ENCODE measurements at regions not wholly inside any gene's neighbourhood (a gene's known extent, or its start where the extent isn't known, plus 50 kb on each side); places are given as distances from the start of the nearest gene placed in this dataset.

- no peak for FAIRE-seq
These were observed 128.5 kb upstream of the SH3BP4 start for GRCh38 chr2:234823196-234823876.

DNA sequence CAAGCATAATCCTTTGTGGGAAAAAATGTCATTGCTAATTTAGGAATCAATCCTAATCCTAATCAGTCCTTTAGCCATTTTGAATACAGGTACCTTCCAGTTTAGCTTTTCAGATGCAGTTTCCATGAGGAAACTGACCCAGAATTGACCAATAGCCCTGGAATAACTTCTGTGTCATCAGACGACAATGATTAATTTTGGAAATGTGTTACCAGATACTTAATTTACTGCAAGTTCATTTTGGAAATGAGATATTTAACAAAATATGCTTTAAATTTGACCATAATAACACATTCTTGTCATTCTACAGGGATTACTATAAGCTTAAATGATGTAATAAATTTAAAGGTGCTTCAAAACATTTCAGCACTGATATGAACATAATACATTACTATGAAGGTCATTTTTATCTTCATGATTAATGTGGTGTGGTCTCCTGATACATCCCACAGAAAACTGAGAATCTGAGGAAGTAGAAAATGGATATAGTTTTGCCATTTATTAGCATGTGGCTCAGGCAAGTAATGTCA is 129.8 kb upstream of the SH3BP4 start:
- no peak for ATAC-seq
- Histone ChIP-seq H3K4me3 (no peak overlapping the region), H3K27ac (peak overlapping the region in 1 of 2 experiments; percentile 88; a peak in 4 of 6 replicates), H3K4me2 (no peak overlapping the region), H3K9me3 (no peaks in the 10 kb centered on the region), H3K4me1 (peaks cover 27% of the 10 kb centered on the region)
- CTCF ChIA-PET: interaction anchor here (1.0 kb wide), 1 partner anchor 285 kb away, joined by 3 read pairs; no protein-coding TSS in a partner anchor
- DNase-seq (ENCODE audit: low read depth in 1 of 2, low spot score in 1 of 2): no peak
- TF ChIP-seq RNF2 (IDR thresholded peaks at IDR 0.05; ENCODE audit: borderline replicate concordance, low read depth) (no peak), JUN (IDR thresholded peaks at IDR 0.05) (no peak), TP53 (CRISPR knock-in tag; IDR thresholded peaks at IDR 0.05) (no peak), CBX8 (IDR thresholded peaks at IDR 0.05) (no peak), HDAC2 (IDR thresholded peaks at IDR 0.05) (no peak), FOSL2 (IDR thresholded peaks at IDR 0.05) (no peak), FOSL2 (CRISPR knock-in tag; IDR thresholded peaks at IDR 0.05) (no peak), FOXS1 (CRISPR knock-in tag; IDR thresholded peaks at IDR 0.05) (no peak), KDM5A (IDR thresholded peaks at IDR 0.05) (no peak), MAZ (IDR thresholded peaks at IDR 0.05; ENCODE audit: borderline replicate concordance, low read depth, low read length) (no peak), CEBPB (IDR thresholded peaks at IDR 0.05) (no peak)
- TF ChIP-seq, protein P1, sequence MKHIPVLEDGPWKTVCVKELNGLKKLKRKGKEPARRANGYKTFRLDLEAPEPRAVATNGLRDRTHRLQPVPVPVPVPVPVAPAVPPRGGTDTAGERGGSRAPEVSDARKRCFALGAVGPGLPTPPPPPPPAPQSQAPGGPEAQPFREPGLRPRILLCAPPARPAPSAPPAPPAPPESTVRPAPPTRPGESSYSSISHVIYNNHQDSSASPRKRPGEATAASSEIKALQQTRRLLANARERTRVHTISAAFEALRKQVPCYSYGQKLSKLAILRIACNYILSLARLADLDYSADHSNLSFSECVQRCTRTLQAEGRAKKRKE (CRISPR knock-in tag; IDR thresholded peaks at IDR 0.05; ENCODE audit: low read depth): no peak
- POLR2A ChIA-PET: no interaction called here
- FAIRE-seq: no peak
- 77% methylated on average over 1 of the region's 1 CpG for WGBS (ENCODE audit: missing lambda C conversion rate)

More at GRCh38 chr2:234823196-234823876, 128.5 kb upstream of the SH3BP4 start:
- no peak for TF ChIP-seq TP53 (CRISPR knock-in tag; IDR thresholded peaks at IDR 0.05)
- TF ChIP-seq EHF (CRISPR knock-in tag; IDR thresholded peaks at IDR 0.05): no peak
- peak; percentile 38 to 71; a peak in 3 of 4 replicates for TF ChIP-seq CEBPB (IDR thresholded peaks at IDR 0.05)
- TF ChIP-seq FOSL2 (IDR thresholded peaks at IDR 0.05): no peak
- TF ChIP-seq FOSL2 (CRISPR knock-in tag; IDR thresholded peaks at IDR 0.05): no peak
- no peak for TF ChIP-seq HEYL (CRISPR knock-in tag; IDR thresholded peaks at IDR 0.05)
- DNase-seq (ENCODE audit: low read depth in 1 of 2, low spot score in 1 of 2): peak in 1 of 2 experiments; percentile 38
- ATAC-seq: peak; percentile 73 to 77
- Histone ChIP-seq H3K4me2 (peak overlapping the region; percentile 68), H3K4me3 (no peak overlapping the region), H3K4me1 (peaks cover 27% of the 10 kb centered on the region), H3K27ac (peak overlapping the region; percentile 81 to 88), H3K9me3 (no peaks in the 10 kb centered on the region)
- ChIA-PET POLR2A (interaction anchor here (0.5 to 1.2 kb wide), 4 partner anchors 57 to 158 kb away, joined by 3 to 10 read pairs (median 4); no protein-coding TSS in a partner anchor), CTCF (interaction anchor here (0.8 to 1.0 kb wide), 3 partner anchors 8 to 285 kb away, joined by 3 read pairs; no protein-coding TSS in a partner anchor)
- 29% methylated on average over 7 of the region's 7 CpGs for WGBS (ENCODE audit: missing lambda C conversion rate)

GRCh38 chr2:234818937-234819336 is 132.9 kb upstream of the SH3BP4 start:
- DNase-seq (ENCODE audit: low read depth in 1 of 2, low spot score in 1 of 2) (no peak), ATAC-seq (peak; percentile 60 to 73; a peak in 3 of 6 replicates), FAIRE-seq (no peak)
- WGBS (ENCODE audit: missing lambda C conversion rate): 68% methylated on average over 3 of the region's 3 CpGs
- H3K4me2 ChIP-seq: no peak overlapping the region
- CTCF ChIA-PET: no interaction called here
- H3K4me3 ChIP-seq: no peak overlapping the region
- H3K4me1 ChIP-seq: peaks cover 10% of the 10 kb centered on the region
- no peaks in the 10 kb centered on the region for H3K9me3 ChIP-seq
- POLR2A ChIA-PET: no interaction called here
- H3K27ac ChIP-seq: peak overlapping the region in 1 of 2 experiments; percentile 17; a peak in 3 of 6 replicates
- TF ChIP-seq HOXA7 (CRISPR knock-in tag; IDR thresholded peaks at IDR 0.05) (no peak), KDM1A (IDR thresholded peaks at IDR 0.05; ENCODE audit: low read depth) (no peak), BHLHE40 (IDR thresholded peaks at IDR 0.05; ENCODE audit: low read depth, low read length) (no peak), CBX2 (IDR thresholded peaks at IDR 0.05; ENCODE audit: borderline replicate concordance, low read depth) (no peak), RARB (CRISPR knock-in tag; IDR thresholded peaks at IDR 0.05) (no peak), ZC3H11A (IDR thresholded peaks at IDR 0.05) (no peak), NR3C1 (IDR thresholded peaks at IDR 0.05) (no peak), EHF (CRISPR knock-in tag; IDR thresholded peaks at IDR 0.05) (no peak), HDAC2 (IDR thresholded peaks at IDR 0.05) (no peak), HMGXB4 (CRISPR knock-in tag; IDR thresholded peaks at IDR 0.05; ENCODE audit: borderline replicate concordance) (no peak), RCOR1 (IDR thresholded peaks at IDR 0.05; ENCODE audit: low read depth, low read length) (no peak), TP53 (CRISPR knock-in tag; IDR thresholded peaks at IDR 0.05) (no peak), MAFK (IDR thresholded peaks at IDR 0.05; ENCODE audit: partially characterized antibody) (no peak), FOSB (CRISPR knock-in tag; IDR thresholded peaks at IDR 0.05) (no peak), FOXS1 (CRISPR knock-in tag; IDR thresholded peaks at IDR 0.05) (no peak), ELK1 (IDR thresholded peaks at IDR 0.05; ENCODE audit: low read depth, low read length) (no peak)
- TF ChIP-seq, protein P2, sequence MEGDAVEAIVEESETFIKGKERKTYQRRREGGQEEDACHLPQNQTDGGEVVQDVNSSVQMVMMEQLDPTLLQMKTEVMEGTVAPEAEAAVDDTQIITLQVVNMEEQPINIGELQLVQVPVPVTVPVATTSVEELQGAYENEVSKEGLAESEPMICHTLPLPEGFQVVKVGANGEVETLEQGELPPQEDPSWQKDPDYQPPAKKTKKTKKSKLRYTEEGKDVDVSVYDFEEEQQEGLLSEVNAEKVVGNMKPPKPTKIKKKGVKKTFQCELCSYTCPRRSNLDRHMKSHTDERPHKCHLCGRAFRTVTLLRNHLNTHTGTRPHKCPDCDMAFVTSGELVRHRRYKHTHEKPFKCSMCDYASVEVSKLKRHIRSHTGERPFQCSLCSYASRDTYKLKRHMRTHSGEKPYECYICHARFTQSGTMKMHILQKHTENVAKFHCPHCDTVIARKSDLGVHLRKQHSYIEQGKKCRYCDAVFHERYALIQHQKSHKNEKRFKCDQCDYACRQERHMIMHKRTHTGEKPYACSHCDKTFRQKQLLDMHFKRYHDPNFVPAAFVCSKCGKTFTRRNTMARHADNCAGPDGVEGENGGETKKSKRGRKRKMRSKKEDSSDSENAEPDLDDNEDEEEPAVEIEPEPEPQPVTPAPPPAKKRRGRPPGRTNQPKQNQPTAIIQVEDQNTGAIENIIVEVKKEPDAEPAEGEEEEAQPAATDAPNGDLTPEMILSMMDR (IDR thresholded peaks at IDR 0.05): no peak
- TF ChIP-seq, protein P3, sequence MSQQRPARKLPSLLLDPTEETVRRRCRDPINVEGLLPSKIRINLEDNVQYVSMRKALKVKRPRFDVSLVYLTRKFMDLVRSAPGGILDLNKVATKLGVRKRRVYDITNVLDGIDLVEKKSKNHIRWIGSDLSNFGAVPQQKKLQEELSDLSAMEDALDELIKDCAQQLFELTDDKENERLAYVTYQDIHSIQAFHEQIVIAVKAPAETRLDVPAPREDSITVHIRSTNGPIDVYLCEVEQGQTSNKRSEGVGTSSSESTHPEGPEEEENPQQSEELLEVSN (IDR thresholded peaks at IDR 0.05; ENCODE audit: borderline replicate concordance, low read depth): no peak
